K562 (cell line): ENCODE measurements at regions not wholly inside any gene's neighbourhood (a gene's known extent, or its start where the extent isn't known, plus 50 kb on each side); places are given as distances from the start of the nearest gene placed in this dataset.

ENCODE experiments used
- ELF1 ChIP-seq: fragments of 200-800 bp; sonication (Bioruptor generic); IDR thresholded peaks from 2 replicates; pipeline ENCODE4 v1.6.1; 2016; ENCODE audit warnings: missing genetic modification characterization, missing compliant biosample characterization
- EWSR1 ChIP-seq: fragments of 450-650 bp; IDR thresholded peaks from 2 replicates; pipeline ENCODE4 v1.6.1; 2018; ENCODE audit warnings: borderline replicate concordance, mild to moderate bottlenecking, low read depth, moderate library complexity; ENCODE audit not compliant: partially characterized antibody
- KAT2B ChIP-seq: IDR thresholded peaks from one replicate; pipeline ENCODE4 v1.6.1; 2012; ENCODE audit warnings: low read depth, mild to moderate bottlenecking, control low read depth, inconsistent platforms, low read length, moderate library complexity
- KDM4B ChIP-seq, 2 experiments: fragments of 450-650 bp in 1 of 2; sonication (generic) in 1 of 2; IDR thresholded peaks; 2 replicates each; pipeline ENCODE4 v1.6.1; 2016 to 2017; ENCODE audit warnings: borderline replicate concordance in 2 of 2, antibody characterized with exemption in 1 of 2, low read depth in 1 of 2, mild to moderate bottlenecking in 1 of 2
- MAFG ChIP-seq: fragments of 450-650 bp; conservative IDR thresholded peaks from 2 replicates; pipeline ENCODE4 v1.6.1; 2016; ENCODE audit warnings: missing genetic modification characterization, missing compliant biosample characterization
- PHF21A ChIP-seq: fragments of 450-650 bp; IDR thresholded peaks from 2 replicates; pipeline ENCODE4 v1.6.1; 2017; ENCODE audit warnings: low read depth, borderline replicate concordance
- SMARCE1 ChIP-seq: fragments of 450-650 bp; IDR thresholded peaks from 2 replicates; pipeline ENCODE4 v1.7.1; 2016; ENCODE audit warnings: mild to moderate bottlenecking
- ZNF77 ChIP-seq: fragments of 250-450 bp; sonication (Bioruptor Pico); IDR thresholded peaks from 2 replicates; pipeline ENCODE4 v1.5.0; 2020
- ZNF79 ChIP-seq: fragments of 250-450 bp; sonication (Bioruptor Pico); IDR thresholded peaks from 2 replicates; pipeline ENCODE4 v1.4.0; 2020; ENCODE audit warnings: low read depth, mild to moderate bottlenecking, moderate library complexity
- TF ChIP-seq, protein P1 (sequence below): sonication (generic); formaldehyde crosslinking; IDR thresholded peaks from 2 replicates; pipeline ENCODE4 v1.9.0; 2022; ENCODE audit warnings: mild to moderate bottlenecking, missing genetic modification reagents
- TF ChIP-seq, protein P2 (sequence below): sonication (generic); formaldehyde crosslinking; IDR thresholded peaks from 2 replicates; pipeline ENCODE4 v1.8.0; 2023; ENCODE audit warnings: mild to moderate bottlenecking, missing genetic modification reagents
- TF ChIP-seq, protein P3 (sequence below): fragments of 450-650 bp; IDR thresholded peaks from 2 replicates; pipeline ENCODE4 v1.6.1; 2016; ENCODE audit warnings: mild to moderate bottlenecking, moderate library complexity
- TF ChIP-seq, protein P4 (sequence below): fragments of 250-450 bp; sonication (Bioruptor Pico); IDR thresholded peaks from 2 replicates; pipeline ENCODE4 v1.5.1; 2021; ENCODE audit warnings: mild to moderate bottlenecking

DNA sequence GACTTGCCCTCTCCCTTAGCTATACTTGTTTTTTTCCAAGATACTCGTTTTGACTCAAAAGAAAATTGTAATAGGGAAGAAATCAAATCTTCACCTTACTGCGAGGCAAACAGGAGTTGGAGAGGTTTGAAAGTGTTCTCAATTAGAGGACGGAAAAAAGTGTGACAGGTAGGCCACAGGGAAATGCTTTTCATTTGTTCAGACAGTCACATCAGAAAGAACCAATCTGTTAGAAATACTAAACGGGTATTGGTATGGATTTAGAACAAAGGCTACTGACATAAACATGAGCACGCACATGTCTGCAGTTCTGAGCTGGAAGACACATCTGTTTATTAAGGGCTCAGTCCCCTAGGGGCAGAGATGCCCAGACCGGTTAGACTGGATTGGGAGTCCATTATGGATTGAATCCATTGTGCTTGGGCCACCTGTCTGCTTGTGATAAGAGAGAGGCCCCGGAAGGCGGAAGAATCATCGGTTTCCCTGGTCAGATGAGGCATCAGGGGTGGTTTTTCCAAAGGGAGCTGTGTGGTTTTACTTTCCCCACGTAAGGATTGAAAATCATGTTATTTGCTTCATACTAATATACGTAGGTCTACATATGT is 220.9 kb upstream of the MYLIP start (continued):
- TF ChIP-seq KDM4B (IDR thresholded peaks at IDR 0.05; ENCODE audit: borderline replicate concordance in 2 of 2, low read depth in 1 of 2), result no peak
- TF ChIP-seq, protein P1, sequence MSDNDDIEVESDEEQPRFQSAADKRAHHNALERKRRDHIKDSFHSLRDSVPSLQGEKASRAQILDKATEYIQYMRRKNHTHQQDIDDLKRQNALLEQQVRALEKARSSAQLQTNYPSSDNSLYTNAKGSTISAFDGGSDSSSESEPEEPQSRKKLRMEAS (CRISPR knock-in tag), result 0 out of 2 replicates have a peak, but pooled peaks have one; percentile 47
- TF ChIP-seq ZNF77, result no peak
- TF ChIP-seq SMARCE1, result peak; percentile 76
- TF ChIP-seq, protein P2, sequence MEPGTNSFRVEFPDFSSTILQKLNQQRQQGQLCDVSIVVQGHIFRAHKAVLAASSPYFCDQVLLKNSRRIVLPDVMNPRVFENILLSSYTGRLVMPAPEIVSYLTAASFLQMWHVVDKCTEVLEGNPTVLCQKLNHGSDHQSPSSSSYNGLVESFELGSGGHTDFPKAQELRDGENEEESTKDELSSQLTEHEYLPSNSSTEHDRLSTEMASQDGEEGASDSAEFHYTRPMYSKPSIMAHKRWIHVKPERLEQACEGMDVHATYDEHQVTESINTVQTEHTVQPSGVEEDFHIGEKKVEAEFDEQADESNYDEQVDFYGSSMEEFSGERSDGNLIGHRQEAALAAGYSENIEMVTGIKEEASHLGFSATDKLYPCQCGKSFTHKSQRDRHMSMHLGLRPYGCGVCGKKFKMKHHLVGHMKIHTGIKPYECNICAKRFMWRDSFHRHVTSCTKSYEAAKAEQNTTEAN (CRISPR knock-in tag), result no peak
- TF ChIP-seq ELF1 (tag), result peak; percentile 50
- TF ChIP-seq EWSR1, result no peak
- TF ChIP-seq PHF21A, result no peak
- no peak for TF ChIP-seq KAT2B
- TF ChIP-seq, protein P3, sequence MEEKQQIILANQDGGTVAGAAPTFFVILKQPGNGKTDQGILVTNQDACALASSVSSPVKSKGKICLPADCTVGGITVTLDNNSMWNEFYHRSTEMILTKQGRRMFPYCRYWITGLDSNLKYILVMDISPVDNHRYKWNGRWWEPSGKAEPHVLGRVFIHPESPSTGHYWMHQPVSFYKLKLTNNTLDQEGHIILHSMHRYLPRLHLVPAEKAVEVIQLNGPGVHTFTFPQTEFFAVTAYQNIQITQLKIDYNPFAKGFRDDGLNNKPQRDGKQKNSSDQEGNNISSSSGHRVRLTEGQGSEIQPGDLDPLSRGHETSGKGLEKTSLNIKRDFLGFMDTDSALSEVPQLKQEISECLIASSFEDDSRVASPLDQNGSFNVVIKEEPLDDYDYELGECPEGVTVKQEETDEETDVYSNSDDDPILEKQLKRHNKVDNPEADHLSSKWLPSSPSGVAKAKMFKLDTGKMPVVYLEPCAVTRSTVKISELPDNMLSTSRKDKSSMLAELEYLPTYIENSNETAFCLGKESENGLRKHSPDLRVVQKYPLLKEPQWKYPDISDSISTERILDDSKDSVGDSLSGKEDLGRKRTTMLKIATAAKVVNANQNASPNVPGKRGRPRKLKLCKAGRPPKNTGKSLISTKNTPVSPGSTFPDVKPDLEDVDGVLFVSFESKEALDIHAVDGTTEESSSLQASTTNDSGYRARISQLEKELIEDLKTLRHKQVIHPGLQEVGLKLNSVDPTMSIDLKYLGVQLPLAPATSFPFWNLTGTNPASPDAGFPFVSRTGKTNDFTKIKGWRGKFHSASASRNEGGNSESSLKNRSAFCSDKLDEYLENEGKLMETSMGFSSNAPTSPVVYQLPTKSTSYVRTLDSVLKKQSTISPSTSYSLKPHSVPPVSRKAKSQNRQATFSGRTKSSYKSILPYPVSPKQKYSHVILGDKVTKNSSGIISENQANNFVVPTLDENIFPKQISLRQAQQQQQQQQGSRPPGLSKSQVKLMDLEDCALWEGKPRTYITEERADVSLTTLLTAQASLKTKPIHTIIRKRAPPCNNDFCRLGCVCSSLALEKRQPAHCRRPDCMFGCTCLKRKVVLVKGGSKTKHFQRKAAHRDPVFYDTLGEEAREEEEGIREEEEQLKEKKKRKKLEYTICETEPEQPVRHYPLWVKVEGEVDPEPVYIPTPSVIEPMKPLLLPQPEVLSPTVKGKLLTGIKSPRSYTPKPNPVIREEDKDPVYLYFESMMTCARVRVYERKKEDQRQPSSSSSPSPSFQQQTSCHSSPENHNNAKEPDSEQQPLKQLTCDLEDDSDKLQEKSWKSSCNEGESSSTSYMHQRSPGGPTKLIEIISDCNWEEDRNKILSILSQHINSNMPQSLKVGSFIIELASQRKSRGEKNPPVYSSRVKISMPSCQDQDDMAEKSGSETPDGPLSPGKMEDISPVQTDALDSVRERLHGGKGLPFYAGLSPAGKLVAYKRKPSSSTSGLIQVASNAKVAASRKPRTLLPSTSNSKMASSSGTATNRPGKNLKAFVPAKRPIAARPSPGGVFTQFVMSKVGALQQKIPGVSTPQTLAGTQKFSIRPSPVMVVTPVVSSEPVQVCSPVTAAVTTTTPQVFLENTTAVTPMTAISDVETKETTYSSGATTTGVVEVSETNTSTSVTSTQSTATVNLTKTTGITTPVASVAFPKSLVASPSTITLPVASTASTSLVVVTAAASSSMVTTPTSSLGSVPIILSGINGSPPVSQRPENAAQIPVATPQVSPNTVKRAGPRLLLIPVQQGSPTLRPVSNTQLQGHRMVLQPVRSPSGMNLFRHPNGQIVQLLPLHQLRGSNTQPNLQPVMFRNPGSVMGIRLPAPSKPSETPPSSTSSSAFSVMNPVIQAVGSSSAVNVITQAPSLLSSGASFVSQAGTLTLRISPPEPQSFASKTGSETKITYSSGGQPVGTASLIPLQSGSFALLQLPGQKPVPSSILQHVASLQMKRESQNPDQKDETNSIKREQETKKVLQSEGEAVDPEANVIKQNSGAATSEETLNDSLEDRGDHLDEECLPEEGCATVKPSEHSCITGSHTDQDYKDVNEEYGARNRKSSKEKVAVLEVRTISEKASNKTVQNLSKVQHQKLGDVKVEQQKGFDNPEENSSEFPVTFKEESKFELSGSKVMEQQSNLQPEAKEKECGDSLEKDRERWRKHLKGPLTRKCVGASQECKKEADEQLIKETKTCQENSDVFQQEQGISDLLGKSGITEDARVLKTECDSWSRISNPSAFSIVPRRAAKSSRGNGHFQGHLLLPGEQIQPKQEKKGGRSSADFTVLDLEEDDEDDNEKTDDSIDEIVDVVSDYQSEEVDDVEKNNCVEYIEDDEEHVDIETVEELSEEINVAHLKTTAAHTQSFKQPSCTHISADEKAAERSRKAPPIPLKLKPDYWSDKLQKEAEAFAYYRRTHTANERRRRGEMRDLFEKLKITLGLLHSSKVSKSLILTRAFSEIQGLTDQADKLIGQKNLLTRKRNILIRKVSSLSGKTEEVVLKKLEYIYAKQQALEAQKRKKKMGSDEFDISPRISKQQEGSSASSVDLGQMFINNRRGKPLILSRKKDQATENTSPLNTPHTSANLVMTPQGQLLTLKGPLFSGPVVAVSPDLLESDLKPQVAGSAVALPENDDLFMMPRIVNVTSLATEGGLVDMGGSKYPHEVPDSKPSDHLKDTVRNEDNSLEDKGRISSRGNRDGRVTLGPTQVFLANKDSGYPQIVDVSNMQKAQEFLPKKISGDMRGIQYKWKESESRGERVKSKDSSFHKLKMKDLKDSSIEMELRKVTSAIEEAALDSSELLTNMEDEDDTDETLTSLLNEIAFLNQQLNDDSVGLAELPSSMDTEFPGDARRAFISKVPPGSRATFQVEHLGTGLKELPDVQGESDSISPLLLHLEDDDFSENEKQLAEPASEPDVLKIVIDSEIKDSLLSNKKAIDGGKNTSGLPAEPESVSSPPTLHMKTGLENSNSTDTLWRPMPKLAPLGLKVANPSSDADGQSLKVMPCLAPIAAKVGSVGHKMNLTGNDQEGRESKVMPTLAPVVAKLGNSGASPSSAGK, result peak; percentile 37; the same call in 1 of the 2 replicates
- TF ChIP-seq MAFG (tag), result no peak
- TF ChIP-seq ZNF79 (CRISPR knock-in tag), result no peak
- TF ChIP-seq, protein P4, sequence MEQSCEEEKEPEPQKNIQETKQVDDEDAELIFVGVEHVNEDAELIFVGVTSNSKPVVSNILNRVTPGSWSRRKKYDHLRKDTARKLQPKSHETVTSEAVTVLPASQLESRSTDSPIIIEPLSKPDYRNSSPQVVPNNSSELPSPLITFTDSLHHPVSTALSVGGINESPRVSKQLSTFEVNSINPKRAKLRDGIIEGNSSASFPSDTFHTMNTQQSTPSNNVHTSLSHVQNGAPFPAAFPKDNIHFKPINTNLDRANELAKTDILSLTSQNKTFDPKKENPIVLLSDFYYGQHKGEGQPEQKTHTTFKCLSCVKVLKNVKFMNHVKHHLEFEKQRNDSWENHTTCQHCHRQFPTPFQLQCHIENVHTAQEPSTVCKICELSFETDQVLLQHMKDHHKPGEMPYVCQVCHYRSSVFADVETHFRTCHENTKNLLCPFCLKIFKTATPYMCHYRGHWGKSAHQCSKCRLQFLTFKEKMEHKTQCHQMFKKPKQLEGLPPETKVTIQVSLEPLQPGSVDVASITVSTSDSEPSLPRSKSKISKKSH, result no peak
